ENCODE measurements at regions not wholly inside any gene's neighbourhood (a gene's known extent, or its start where the extent isn't known, plus 50 kb on each side); places are given as distances from the start of the nearest gene placed in this dataset.

GRCh38 chr3:30518181-30518864 lies 88.1 kb upstream of the TGFBR2 start:
- no peak overlapping the region for H3K9ac ChIP-seq (ENCODE audit: low read length)
- peak overlapping the region; percentile 84 for H3K27ac ChIP-seq (ENCODE audit: low read depth, low read length)
- no peaks in the 10 kb centered on the region for H3K27me3 ChIP-seq (ENCODE audit: control insufficient read depth, insufficient read depth, low read length)
- peaks cover 23% of the 10 kb centered on the region for H3K4me1 ChIP-seq (ENCODE audit: control insufficient read depth, insufficient read depth, low read length)
- no peak overlapping the region for H3K4me3 ChIP-seq (ENCODE audit: low read length)
- H3K36me3 ChIP-seq (ENCODE audit: control insufficient read depth, insufficient read depth, low read length), result no peaks in the 10 kb centered on the region

- Histone ChIP-seq H3K27me3 (ENCODE audit: control insufficient read depth, insufficient read depth, low read length) (no peaks in the 10 kb centered on the region), H3K9ac (ENCODE audit: low read length) (no peak overlapping the region), H3K36me3 (ENCODE audit: control insufficient read depth, insufficient read depth, low read length) (no peaks in the 10 kb centered on the region), H3K4me3 (ENCODE audit: low read length) (no peak overlapping the region), H3K4me1 (ENCODE audit: control insufficient read depth, insufficient read depth, low read length) (peaks cover 21% of the 10 kb centered on the region), H3K27ac (ENCODE audit: low read depth, low read length) (peak overlapping the region; percentile 83)
Measured at GRCh38 chr3:30518872-30519271, 87.5 kb upstream of the TGFBR2 start.

DNA sequence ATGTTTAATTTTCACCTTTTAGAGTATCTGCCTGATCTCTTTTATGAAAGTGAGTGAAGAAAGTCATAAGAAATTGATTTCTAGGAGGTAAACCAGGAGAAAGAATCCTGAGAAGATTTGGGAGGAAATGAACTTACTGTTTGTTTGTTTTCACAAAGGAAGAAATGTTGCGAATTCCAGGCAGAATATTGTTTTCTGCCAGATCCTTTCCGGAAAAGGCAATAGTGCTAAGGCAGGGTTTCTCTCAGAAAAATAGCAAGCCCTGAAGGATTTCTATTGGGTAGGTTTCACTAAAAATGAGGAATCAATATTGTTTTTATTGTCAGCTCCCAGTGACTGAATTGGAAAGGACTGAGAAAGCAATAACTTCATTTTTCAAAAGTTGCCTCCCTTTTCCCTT lies 85.7 kb upstream of the TGFBR2 start:
- Histone ChIP-seq H3K27ac (ENCODE audit: low read depth, low read length) (peak overlapping the region; percentile 6), H3K4me3 (ENCODE audit: low read length) (no peak overlapping the region)

GRCh38 chr3:30521156-30521715 lies 85.2 kb upstream of the TGFBR2 start:
- Histone ChIP-seq H3K4me3 (ENCODE audit: low read length) (no peak overlapping the region), H3K36me3 (ENCODE audit: control insufficient read depth, insufficient read depth, low read length) (no peaks in the 10 kb centered on the region), H3K9ac (ENCODE audit: low read length) (no peak overlapping the region), H3K27me3 (ENCODE audit: control insufficient read depth, insufficient read depth, low read length) (no peaks in the 10 kb centered on the region), H3K4me1 (ENCODE audit: control insufficient read depth, insufficient read depth, low read length) (peaks cover 21% of the 10 kb centered on the region), H3K27ac (ENCODE audit: low read depth, low read length) (peak overlapping the region; percentile 6)

More for the DNA sequence above, 85.7 kb upstream of the TGFBR2 start:
- Histone ChIP-seq H3K9ac (ENCODE audit: low read length) (no peak overlapping the region), H3K36me3 (ENCODE audit: control insufficient read depth, insufficient read depth, low read length) (no peaks in the 10 kb centered on the region), H3K4me1 (ENCODE audit: control insufficient read depth, insufficient read depth, low read length) (peaks cover 21% of the 10 kb centered on the region), H3K27me3 (ENCODE audit: control insufficient read depth, insufficient read depth, low read length) (no peaks in the 10 kb centered on the region)

DNA sequence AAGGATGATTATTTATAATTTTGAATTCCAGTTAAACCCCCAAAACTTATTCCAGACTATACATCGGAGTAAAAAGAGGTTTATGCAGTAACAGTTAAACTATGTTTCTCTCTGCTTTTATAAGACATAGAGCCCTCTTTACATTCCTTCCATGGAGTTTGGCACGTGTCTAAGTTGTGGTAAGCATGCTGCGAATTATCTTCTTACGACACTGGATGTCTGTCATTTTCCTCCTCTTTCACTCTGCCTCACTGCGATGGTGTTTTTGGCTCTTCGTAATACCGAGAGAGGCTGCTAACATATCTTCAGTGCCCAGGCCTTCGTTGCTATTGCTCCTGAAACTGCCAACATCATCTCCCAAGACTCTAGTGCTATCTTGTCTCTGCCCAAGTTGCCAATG lies 83.9 kb upstream of the TGFBR2 start:
- Histone ChIP-seq H3K9ac (ENCODE audit: low read length) (no peak overlapping the region), H3K27ac (ENCODE audit: low read depth, low read length) (no peak overlapping the region), H3K4me1 (ENCODE audit: control insufficient read depth, insufficient read depth, low read length) (peaks cover 16% of the 10 kb centered on the region)

GRCh38 chr3:30523366-30523765 lies 83.0 kb upstream of the TGFBR2 start:
- H3K27ac ChIP-seq (ENCODE audit: low read depth, low read length), result no peak overlapping the region
- H3K27me3 ChIP-seq (ENCODE audit: control insufficient read depth, insufficient read depth, low read length), result no peaks in the 10 kb centered on the region
- no peaks in the 10 kb centered on the region for H3K36me3 ChIP-seq (ENCODE audit: control insufficient read depth, insufficient read depth, low read length)
- no peak overlapping the region for H3K9ac ChIP-seq (ENCODE audit: low read length)
- H3K4me3 ChIP-seq (ENCODE audit: low read length), result no peak overlapping the region
- H3K4me1 ChIP-seq (ENCODE audit: control insufficient read depth, insufficient read depth, low read length), result peaks cover 9% of the 10 kb centered on the region

More for the DNA sequence above, 83.9 kb upstream of the TGFBR2 start:
- H3K4me3 ChIP-seq (ENCODE audit: low read length), result no peak overlapping the region
- H3K36me3 ChIP-seq (ENCODE audit: control insufficient read depth, insufficient read depth, low read length), result no peaks in the 10 kb centered on the region
- no peaks in the 10 kb centered on the region for H3K27me3 ChIP-seq (ENCODE audit: control insufficient read depth, insufficient read depth, low read length)

DNA sequence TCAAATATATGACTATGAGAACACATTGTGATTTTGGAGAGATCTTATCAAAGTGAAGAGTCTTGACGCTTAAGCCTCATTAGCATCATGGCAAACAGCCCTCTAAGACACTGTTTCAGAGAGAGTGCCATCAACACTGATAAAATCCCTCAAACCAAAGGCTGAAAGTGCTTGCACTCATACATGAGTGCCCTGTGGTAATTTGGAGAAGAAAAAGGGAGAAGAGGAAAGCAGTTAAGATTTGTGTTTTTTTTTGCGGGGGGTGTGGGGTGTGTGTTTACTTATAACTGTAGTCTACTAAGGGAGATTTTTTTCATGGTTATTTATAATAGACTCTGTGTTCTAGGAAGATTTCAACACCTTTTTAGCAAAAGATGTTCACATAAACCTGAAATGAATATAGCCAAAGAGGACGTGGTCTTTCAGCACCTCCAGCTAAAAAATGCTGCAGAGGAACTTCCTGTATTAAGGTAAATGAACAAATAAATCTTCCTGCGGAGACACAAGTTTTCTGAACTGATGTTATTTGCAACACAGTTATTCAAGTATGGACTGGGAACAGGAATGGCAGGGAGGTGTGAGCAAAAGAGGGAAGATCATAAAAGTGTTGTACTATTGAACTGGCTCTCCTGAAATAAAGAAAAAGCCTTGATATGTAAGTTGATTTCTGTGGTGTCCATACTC lies 81.9 kb upstream of the TGFBR2 start:
- Histone ChIP-seq H3K9ac (ENCODE audit: low read length) (no peak overlapping the region), H3K27ac (ENCODE audit: low read depth, low read length) (no peak overlapping the region), H3K36me3 (ENCODE audit: control insufficient read depth, insufficient read depth, low read length) (no peaks in the 10 kb centered on the region), H3K4me3 (ENCODE audit: low read length) (no peak overlapping the region), H3K4me1 (ENCODE audit: control insufficient read depth, insufficient read depth, low read length) (peaks cover under 1% of the 10 kb centered on the region), H3K27me3 (ENCODE audit: control insufficient read depth, insufficient read depth, low read length) (no peaks in the 10 kb centered on the region)

- Histone ChIP-seq H3K27me3 (ENCODE audit: control insufficient read depth, insufficient read depth, low read length) (no peaks in the 10 kb centered on the region), H3K4me3 (ENCODE audit: low read length) (no peak overlapping the region), H3K9ac (ENCODE audit: low read length) (no peak overlapping the region), H3K4me1 (ENCODE audit: control insufficient read depth, insufficient read depth, low read length) (no peaks in the 10 kb centered on the region), H3K27ac (ENCODE audit: low read depth, low read length) (no peak overlapping the region), H3K36me3 (ENCODE audit: control insufficient read depth, insufficient read depth, low read length) (no peaks in the 10 kb centered on the region)
Measured at GRCh38 chr3:30526031-30526430, 80.4 kb upstream of the TGFBR2 start.

DNA sequence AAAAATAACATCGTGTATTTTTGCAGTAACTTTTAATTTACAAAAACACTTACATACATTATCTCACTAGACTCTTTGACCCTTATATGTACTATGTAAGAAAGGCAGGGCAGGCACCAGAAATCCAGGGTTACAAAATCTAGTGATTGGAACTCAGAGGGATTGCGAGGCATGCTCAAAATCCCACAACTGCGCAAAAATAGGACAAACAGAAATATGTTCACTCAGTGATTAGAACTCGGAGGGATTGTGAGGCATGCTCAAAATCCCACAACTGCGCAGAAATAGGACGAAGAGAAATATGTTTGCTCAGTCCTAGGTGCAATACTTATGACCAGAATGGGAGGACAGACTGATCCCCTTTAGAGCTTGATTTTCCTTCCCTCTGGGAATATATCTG lies 79.2 kb upstream of the TGFBR2 start:
- Histone ChIP-seq H3K9ac (ENCODE audit: low read length) (no peak overlapping the region), H3K27ac (ENCODE audit: low read depth, low read length) (peak overlapping the region; percentile 46), H3K27me3 (ENCODE audit: control insufficient read depth, insufficient read depth, low read length) (no peaks in the 10 kb centered on the region), H3K4me3 (ENCODE audit: low read length) (no peak overlapping the region), H3K36me3 (ENCODE audit: control insufficient read depth, insufficient read depth, low read length) (no peaks in the 10 kb centered on the region), H3K4me1 (ENCODE audit: control insufficient read depth, insufficient read depth, low read length) (no peaks in the 10 kb centered on the region)

GRCh38 chr3:30527720-30528119 lies 78.7 kb upstream of the TGFBR2 start:
- Histone ChIP-seq H3K4me1 (ENCODE audit: control insufficient read depth, insufficient read depth, low read length) (no peaks in the 10 kb centered on the region), H3K27ac (ENCODE audit: low read depth, low read length) (peak overlapping the region; percentile 46), H3K4me3 (ENCODE audit: low read length) (no peak overlapping the region), H3K27me3 (ENCODE audit: control insufficient read depth, insufficient read depth, low read length) (no peaks in the 10 kb centered on the region), H3K9ac (ENCODE audit: low read length) (no peak overlapping the region), H3K36me3 (ENCODE audit: control insufficient read depth, insufficient read depth, low read length) (no peaks in the 10 kb centered on the region)

GRCh38 chr3:30530084-30530483 lies 76.3 kb upstream of the TGFBR2 start:
- Histone ChIP-seq H3K27ac (ENCODE audit: low read depth, low read length) (no peak overlapping the region), H3K36me3 (ENCODE audit: control insufficient read depth, insufficient read depth, low read length) (no peaks in the 10 kb centered on the region), H3K4me1 (ENCODE audit: control insufficient read depth, insufficient read depth, low read length) (no peaks in the 10 kb centered on the region), H3K9ac (ENCODE audit: low read length) (no peak overlapping the region), H3K27me3 (ENCODE audit: control insufficient read depth, insufficient read depth, low read length) (no peaks in the 10 kb centered on the region), H3K4me3 (ENCODE audit: low read length) (no peak overlapping the region)

- H3K27ac ChIP-seq (ENCODE audit: low read depth, low read length), result no peak overlapping the region
- no peaks in the 10 kb centered on the region for H3K27me3 ChIP-seq (ENCODE audit: control insufficient read depth, insufficient read depth, low read length)
- no peaks in the 10 kb centered on the region for H3K4me1 ChIP-seq (ENCODE audit: control insufficient read depth, insufficient read depth, low read length)
- H3K9ac ChIP-seq (ENCODE audit: low read length), result no peak overlapping the region
- no peak overlapping the region for H3K4me3 ChIP-seq (ENCODE audit: low read length)
- H3K36me3 ChIP-seq (ENCODE audit: control insufficient read depth, insufficient read depth, low read length), result no peaks in the 10 kb centered on the region
Measured at GRCh38 chr3:30531017-30531570, 75.3 kb upstream of the TGFBR2 start.

All from rectal smooth muscle tissue (tissue), 1 donor.